SK-N-SH (cell line): ENCODE measurements at regions not wholly inside any gene's neighbourhood (a gene's known extent, or its start where the extent isn't known, plus 50 kb on each side); places are given as distances from the start of the nearest gene placed in this dataset.

Experiments
- small RNA-seq, 7 experiments: library from RNA; depleted of rRNA; stranded (forward); fragments of <200 nt; gene quantifications; one replicate each; pipeline ENCODE3, GENCODE V24; 2012

Small RNA genes lying in the stretch of these regions (small RNA-seq; reads per million reads assigned to genes)
- 0 reads per million in 7 experiments for gene RNU6-1023P
